DOHH2 (cell line): ENCODE measurements at regions not wholly inside any gene's neighbourhood (a gene's known extent, or its start where the extent isn't known, plus 50 kb on each side); places are given as distances from the start of the nearest gene placed in this dataset.

Source experiments
- EZH2phosphoT487 ChIP-seq: fragments of 200-600 bp; sonication (generic); IDR thresholded peaks from 2 replicates; pipeline ENCODE4 v1.6.1; 2017; ENCODE audit warnings: borderline replicate concordance, mild to moderate bottlenecking, antibody characterized with exemption, low read length, moderate library complexity, mixed read lengths
- TF ChIP-seq, protein P1 (sequence below): fragments of 200-600 bp; sonication (generic); IDR thresholded peaks from one replicate; pipeline ENCODE4 v1.5.1; 2014; ENCODE audit warnings: antibody characterized with exemption, mild to moderate bottlenecking, low read depth, low read length; ENCODE audit not compliant: poor library complexity, severe bottlenecking

DNA sequence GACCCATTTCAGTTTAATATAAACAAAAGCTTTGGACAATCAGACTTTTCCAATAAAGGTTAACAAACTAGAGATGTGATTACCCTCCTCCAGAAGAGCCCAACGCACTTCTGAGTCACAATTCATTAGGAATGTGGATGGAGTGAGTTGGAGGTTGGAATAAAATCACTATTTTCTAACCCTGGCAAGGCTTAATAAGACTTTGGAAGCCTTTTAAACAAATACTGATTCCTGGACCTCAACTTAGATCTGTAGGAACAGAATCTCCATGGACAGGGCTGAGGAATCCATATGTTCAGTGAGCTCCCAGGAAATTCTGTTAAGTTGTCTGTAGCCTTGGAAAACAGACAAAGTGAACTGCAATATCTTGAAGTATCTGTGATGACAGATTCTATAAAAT, 233.5 kb upstream of the ELL2 start:
- TF ChIP-seq, protein P1, sequence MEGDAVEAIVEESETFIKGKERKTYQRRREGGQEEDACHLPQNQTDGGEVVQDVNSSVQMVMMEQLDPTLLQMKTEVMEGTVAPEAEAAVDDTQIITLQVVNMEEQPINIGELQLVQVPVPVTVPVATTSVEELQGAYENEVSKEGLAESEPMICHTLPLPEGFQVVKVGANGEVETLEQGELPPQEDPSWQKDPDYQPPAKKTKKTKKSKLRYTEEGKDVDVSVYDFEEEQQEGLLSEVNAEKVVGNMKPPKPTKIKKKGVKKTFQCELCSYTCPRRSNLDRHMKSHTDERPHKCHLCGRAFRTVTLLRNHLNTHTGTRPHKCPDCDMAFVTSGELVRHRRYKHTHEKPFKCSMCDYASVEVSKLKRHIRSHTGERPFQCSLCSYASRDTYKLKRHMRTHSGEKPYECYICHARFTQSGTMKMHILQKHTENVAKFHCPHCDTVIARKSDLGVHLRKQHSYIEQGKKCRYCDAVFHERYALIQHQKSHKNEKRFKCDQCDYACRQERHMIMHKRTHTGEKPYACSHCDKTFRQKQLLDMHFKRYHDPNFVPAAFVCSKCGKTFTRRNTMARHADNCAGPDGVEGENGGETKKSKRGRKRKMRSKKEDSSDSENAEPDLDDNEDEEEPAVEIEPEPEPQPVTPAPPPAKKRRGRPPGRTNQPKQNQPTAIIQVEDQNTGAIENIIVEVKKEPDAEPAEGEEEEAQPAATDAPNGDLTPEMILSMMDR: no peak
- no peak for TF ChIP-seq EZH2phosphoT487
